ENCODE measurements at regions not wholly inside any gene's neighbourhood (a gene's known extent, or its start where the extent isn't known, plus 50 kb on each side); places are given as distances from the start of the nearest gene placed in this dataset.
"Not testable (repeated sequence)": the region's sequence is repeated elsewhere in the genome, so short reads cannot be mapped to it uniquely, and the experiment has no call there.

DNA sequence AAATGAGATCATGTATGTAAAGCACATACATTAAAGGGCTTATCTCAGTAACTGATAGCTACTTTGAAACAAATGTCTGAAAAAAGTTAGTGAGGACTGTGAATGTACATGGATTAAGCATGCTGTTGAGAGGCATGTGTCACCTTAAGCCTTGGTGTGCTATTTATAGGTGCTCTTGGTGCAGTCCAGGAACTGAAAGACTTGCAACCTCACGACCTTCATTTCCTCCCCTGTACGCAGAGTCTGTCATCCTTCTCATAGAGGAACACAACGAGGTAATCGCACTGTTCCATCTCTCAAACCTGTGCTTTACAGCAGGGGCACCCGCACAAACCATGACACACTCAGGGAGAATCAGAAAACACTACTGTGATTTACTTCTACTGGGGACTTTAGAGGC lies 65.6 kb downstream of the UFM1 start:
- DNase-seq: no peak

DNA sequence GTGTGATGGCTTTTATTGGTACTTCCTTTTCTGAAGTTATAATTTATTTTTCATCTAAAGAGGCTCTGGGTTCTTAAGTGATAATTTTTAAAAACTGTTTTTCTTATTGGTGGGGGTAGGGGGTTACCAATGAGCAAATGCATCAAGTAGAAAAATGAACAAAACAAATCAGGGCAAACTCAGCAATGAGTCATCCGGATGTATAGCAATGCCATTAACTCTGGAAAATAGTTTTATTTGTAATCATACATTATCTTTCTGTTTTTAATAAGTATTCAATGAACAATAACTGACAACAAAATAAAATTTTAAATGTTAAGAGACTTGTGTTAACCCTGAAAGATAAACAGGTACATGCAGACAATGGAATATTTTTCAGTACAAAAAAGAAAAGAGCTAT lies 67.6 kb downstream of the UFM1 start:
- no peak for DNase-seq

DNA sequence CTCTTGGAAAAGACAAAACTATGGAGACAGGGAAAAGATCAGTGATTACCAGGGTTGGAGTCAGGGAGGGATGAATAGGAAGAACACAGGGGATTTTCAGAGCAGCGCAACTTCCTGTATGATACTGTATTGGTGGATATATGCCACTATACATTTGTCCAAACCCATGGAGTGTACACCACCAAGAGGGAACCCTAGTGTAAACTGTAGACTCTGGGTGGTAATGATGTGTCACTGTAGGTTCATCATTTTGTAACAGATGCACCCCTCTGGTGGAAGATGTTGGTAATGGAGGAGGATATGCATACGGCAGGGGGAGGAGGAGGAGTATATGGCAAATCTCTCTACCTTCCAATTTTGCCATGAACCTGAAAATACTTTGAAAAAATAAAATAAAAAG lies 68.1 kb downstream of the UFM1 start:
- no peak for DNase-seq

DNA sequence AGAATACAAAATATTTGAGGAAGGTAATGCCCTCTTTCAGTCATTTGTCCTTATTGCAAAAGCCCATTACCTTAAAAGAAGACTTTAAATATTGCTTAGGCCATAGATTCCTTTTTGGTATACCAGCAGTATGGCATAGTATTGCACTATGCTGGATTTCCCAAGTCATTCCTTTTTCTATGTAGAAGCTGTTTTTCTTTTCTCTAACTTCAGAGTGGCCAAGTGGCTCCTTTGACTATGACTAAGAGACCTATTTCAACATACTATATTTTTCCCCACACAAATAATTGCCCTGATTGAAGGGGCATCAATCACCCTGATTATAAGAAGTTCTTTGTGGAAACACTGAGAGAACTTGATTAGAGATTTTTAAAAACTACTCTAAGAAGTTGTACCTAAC lies 68.6 kb downstream of the UFM1 start:
- no peak for DNase-seq

DNA sequence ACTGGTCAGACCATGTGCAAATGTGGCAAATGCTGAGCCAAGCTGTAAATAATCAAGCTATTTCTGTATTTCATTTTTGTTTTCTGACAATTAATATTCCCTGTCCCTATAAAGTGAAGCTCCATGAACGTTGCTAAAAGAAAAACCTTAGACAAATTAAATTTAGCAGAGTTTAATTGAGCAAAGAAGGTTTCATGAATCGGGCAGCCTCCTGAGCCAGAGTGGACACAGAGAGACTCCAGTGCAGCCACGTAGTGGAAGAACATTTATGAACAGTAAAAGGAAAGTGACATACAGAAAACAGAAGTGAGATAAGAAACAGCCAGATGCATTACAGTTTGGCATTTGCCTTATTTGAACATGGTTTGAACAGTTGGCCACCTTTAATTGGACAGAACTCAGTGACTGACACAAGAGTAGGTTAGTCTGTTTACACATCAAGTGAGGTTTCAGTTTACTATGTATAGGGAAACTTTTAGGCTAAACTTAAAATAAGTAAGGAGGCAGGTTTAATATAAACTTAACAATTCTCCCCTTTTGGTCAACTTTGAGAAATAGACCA lies 69.7 kb downstream of the UFM1 start:
- DNase-seq: no peak

DNA sequence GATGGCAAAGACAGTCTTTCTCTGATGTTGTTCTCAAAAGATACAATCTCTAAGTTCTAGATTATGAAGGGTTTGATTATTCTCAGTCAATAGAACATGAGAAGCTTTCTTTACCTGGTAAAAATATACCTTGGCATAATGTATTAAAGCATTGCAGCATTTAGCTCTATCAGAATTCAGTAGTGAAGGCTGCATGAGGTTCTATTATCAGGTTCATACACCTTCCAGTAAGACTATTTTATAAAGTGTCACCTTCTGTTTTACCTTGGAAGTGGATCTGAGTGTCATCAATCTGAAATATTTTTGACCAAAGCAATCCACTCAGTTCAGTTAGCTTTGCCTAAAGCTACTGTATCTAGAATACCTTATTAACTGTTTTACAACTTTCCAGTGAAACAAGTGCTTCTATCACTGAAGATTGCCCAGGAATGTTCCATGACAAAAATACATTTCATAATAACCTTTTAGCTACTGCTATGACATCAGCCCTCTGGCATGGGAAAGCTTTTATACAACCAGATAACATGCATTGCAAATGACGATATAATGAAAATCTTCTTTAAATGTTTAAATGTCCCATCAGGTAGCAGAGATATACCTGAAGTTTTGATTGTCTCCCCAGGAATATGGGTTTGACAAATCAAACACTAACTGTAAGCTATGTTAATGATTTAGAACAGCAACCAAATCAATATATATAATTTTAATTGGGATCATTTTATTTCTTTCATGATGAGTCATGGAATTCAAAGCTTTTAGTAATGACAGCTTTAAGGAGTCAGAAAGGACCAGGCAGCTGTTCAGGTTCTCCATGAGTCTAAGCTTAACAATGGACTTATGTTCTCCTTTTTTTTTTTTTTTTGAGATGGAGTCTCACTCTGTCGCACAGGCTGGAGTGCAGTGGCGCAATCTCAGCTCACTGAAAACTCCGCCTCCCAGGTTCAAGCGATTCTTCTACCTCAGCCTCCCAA lies 72.2 kb downstream of the UFM1 start:
- DNase-seq: no peak

DNA sequence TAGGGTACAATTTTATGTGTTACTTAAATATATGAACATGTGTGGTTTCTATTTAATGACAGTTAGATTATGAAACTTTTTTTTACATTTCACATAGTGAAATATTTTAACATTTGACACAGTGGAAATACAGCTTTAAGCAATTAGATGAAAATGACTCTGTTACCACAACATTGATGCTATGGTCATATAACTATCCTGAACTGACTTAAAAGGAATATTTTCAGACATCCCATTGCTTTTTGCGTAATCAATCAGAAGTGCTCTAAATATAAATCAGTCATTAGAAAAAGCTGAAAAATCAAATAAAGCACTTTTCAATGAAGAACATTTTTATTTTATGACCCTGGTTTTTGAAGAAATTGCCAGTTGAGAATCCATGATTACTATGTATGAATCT lies 80.3 kb downstream of the UFM1 start:
- DNase-seq: no peak

DNA sequence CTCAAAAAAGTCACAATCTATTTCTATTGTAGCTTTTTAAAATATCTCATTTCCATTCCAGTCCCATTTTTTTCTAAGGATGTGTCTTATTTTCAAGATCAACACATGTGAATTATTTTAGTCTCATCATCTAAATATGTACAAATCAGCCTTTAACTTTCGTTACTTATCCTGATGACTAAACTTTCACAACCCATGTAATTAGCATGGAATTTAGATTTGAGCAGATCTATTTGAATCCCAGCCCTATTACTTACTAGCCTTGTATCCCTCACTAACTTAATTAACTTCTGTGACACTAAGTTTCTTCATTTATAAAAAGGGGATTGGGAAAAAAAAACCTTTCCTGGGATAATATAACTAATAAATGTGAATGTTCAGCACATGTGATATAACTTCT lies 81.1 kb downstream of the UFM1 start:
- DNase-seq: no peak

DNA sequence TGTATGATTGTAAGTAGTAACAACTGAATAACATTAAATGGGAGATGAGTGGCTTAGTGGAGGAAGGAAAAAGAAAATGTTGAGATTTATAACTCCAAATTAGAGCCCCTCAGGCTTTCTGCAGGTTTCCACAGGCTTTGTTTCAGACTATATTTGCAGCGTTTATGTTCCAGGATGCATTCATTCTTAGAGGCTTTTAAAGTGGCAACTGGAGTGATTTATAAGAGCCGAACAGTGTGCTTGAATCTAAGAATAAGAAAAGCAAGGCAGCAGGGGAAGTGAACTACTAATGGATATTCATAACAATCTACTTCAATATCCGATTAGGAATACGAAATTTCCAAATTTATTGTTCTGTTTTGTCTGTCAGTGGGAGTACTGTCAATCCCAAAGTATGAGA lies 91.0 kb downstream of the UFM1 start:
- no peak for DNase-seq

DNA sequence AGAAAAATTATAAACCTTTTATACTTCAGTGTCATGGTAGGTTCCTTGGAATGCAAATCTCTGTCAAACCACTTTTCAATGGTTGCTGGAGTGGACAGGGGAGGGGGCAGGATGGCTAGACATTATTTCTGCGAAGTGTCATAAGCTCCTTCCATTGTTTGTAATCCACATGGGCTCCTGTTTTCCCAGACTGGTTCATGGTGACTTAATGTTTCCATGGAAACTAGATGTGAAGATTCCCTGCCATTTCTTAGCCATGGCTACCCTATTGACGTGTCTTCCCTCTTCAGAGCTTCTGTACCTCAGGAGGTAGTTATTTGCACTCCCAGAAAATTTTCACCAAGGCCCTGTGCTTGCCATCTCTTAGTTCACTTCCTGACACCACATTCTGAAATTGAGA lies 95.3 kb downstream of the UFM1 start:
- DNase-seq: no peak

DNA sequence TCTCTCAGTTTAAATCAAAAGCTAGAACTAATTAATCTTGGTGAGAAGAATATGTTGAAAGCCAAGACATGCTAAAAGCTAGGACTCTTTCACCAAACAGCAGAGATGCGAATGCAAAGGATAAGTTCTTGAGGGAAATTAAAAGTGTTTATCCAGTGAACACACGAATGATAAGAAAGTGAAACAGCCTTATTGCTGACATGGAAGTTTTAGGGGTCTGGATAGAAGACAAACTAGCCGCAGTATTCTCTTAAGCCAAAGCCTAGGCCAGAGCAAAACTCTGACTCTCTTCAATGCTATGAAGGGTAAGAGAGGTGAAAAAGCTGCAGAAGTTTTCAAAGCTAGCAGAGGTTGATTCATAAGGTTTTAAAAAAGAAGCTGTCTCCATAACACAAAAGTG lies 103.0 kb downstream of the UFM1 start:
- DNase-seq: no peak

DNA sequence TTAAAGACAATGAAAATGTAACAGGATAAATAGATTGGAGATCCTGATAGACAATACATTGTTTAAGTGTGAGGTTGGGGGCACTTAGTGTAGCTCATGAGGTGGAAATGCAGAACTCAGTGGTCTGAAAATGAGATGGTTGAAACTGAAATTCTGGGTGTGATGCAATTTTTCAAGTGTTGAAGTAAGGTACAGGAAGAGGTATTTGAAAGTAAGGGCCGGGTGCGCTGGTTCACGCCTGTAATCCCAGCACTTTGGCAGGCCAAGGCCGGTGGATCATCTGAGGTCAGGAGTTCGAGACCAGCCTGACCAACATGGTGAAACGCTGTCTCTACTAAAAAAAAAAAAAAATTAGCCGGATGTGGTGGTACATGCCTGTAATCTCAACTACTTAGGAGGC lies 113.0 kb downstream of the UFM1 start:
- no peak for DNase-seq

DNA sequence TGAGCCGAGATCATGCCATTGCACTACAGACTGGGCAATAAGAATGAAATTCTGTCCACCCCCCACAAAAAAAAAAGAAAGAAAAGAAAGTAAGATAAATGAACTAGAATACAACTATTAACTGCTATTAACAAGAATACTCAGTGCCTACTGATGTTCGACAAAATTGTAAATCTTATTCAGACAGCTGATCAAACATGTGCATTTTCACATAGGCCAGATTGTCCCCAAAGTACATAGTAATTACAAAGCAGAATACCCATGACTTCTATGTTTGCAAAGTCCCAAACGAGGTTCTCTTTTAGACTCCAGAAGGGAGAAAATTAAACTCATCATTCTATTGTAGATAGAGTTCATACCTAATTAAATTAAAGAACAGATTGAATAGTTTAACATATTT lies 113.4 kb downstream of the UFM1 start:
- no peak for DNase-seq

DNA sequence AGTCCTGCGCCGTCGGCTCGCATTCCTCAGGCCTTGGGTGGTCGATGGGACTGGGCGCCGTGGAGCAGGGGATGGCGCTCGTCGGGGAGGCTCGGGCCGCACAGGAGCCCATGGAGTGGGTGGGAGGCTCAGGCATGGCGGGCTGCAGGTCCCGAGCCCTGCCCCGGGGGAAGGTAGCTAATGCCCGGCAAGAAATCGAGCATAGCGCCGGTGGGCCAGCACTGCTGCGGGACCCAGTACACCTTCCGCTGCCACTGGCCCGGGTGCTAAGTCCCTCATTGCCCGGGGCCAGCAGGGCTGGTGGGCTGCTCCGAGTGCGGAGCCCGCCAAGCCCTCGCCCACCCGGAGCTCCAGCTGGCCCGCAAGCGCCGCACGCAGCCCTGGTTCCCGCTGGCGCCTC lies 122.8 kb downstream of the UFM1 start:
- DNase-seq: not testable (repeated sequence)

DNA sequence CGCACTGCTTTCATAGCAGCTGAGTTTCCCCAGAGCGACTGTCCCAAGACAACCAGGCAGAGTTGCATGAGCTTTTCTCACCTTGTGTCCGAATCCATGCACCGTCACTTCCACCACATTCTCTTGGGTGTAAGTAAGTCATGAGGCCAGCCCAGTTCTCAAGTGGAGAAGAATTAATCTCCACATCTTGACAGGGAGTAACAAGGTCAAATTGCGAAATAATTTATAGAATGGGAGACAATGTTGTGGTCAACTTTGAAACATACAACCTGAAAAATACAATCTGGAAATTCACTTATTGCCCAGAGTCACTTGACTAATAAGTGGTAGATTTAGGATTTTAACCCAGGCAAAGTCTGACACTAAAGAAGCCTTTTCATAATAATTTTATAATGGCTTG lies 123.7 kb downstream of the UFM1 start:
- DNase-seq: no peak

DNA sequence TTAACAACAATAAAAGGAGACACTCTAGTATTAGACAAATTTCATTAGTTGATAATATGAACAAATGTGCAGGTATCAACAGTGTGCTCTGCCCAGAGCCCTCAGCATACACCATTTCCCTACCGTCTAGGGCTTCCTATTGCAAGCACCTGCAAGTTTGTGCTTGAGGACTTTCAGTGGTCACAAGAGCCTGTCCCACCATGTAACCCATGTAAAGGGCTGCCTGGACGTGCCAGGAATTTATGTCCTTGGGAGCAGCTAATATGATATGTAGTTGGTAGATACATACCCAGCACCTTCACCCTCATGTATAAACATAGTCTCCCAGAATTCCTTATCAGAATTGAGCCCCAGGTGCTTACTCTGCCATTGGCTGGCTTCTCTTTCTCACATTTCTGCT lies 128.0 kb downstream of the UFM1 start:
- DNase-seq: no peak

DNA sequence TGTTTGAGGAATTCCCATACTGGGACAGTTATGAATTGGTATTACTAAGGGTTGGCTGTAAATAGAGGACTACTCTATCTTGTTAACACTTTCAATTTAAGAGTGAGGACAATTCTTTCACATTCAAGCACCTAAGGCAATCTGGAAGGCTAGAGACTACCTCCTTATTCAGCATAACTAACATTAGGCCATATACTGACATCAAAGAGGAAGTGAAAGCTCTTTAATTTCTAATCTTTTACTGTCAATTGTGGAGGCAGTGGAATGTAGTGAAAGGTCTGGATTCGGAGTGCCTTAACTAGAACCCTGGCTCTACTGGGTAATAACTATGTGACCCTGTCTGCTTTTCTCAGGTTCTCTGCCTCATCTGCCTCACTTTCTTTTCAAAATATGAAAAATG lies 134.0 kb downstream of the UFM1 start:
- no peak for DNase-seq

DNA sequence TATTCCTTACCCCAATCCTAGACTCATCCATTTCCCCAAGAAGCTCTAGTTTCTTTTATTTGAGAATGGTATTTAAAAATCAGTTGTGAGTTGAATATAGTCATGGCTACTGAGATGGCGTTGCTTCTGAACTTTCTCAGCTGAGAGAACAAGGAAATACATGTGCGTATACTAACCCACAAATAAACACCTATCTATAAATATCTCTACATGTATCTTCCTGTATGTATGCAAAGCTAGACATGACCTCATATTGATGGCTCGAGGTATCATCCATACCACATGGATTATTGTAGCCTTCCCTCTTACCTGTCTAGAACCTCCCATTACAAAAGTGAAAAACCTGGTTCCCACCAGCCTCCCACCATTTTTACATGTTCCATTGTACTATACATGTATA lies 141.0 kb downstream of the UFM1 start:
- no peak for DNase-seq

DNA sequence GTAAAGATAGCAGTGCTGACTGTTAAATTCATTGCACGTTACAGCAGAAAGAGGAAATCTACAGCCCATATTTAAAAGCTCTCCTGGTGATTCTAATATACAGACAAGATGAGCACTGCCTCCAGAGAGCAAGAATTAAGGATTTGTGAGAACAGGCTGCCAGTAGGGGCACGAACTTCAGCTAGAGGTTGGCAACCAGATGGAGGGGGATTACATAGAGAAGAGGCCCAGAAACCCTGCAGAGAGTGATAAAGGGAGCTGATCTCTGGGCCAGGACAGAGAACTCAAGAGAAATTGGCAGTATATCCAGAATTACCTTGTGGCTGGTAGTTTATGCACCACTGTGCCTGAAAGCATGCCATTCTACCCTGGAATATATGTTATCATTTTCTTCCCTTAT lies 144.8 kb downstream of the UFM1 start:
- no peak for DNase-seq

DNA sequence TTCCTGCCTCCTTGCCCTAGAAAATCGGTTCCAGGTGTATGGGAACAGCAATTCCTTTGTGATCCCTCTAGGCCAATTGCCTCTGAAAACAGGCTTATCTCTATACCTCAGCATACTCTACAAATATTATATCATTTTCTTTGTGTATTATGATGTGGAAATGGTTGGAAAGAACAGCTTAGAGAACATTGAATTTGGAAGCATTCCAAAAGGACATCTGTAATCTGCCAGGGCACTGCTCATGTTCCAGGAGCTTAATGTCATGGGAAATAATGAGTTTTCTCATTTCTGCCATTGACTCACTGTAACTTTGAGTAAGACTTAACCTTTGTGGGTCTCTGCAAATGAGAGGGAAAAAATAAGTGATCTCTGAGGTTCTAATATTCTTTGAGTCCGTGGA lies 147.3 kb downstream of the UFM1 start:
- no peak for DNase-seq

DNA sequence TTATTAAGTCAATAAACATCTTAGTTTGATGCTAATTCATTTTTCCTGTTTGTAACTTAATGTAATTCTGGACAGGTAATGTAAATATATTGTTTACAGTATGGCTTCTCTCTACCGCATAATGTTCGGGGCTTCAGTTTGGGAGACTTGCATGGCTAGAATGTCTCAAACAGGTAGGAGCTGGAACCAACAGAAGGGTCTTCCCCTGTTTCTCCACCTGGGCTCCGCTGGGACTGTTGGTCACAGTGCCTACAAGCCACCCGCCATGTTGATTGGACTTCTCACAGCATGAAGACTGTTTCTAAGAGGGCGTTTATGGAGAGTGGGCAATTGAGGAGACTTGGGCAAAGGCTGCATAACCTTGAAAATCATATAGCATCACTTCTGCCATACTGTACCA lies 148.6 kb downstream of the UFM1 start:
- DNase-seq: no peak

DNA sequence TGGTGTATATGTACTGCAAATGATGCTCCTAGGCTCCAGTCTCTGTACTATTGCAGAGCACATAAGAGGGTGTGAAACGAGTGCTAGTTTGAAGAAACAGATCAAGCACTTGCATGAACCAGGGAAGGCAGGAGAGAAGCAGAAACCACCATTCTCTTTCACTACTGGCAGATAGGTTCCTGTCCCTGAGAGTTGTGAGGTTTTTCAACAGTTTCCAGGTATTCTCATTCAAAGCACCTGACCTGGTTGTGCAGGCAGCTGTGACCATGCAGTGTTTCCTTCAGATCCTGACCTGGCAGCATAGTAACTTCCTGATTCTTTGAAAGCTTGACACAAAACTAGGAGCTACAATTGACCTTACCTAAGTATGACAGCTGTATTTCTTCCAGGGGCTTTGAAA lies 164.9 kb downstream of the UFM1 start:
- no peak for DNase-seq

DNA sequence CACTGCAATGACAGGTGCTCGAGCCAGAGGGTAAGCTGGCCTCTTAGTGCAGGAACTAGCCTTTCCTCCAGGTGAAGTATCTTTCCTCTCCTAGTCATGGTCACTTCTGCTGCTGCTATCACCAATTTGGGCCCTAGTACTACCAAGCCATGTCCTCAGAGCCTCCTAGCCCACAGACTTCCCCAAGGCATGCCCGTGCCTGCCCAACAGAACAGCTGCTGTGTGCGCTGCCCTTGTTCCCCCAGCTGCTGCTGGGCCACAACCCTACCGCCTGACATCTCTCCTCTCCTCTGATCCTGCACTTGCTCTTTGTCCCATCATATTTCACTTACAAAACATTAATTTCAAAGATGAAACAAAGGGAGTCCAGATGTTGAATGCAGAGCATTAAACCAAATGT lies 168.5 kb upstream of the FREM2 start:
- DNase-seq: no peak

DNA sequence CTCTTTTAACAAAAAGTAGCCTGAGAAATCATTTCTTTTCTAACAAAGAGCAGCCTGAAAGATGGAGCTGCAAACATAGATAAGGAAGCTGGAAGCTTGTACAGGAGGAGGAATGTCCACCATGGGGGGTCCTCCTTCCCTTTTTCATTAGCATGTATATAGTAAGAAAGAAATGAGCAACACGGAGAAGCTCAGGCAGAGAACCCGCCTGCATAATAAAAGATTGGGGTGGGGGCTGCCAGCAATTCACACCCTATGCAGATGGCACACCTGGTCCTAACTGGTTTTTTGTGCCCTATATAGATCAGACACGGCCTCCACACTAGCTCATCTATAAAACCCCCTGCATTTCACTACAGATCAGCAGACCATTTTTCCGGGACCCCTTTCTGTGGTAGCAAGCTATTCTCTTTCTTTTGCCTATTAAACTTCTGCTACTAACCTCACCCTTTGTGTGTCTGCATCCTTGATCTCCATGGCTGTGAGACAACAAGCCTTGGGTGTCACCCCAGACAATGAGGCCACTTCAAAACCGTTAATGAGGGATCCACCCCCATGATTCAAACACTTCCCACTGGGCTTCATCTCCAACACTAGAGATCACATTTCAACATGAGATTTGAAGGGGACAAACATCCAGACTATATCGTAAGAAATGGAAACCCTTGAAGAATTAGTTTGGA lies 167.5 kb upstream of the FREM2 start:
- no peak for DNase-seq
